Hepatocyte (in vitro differentiated cells): ENCODE measurements at regions not wholly inside any gene's neighbourhood (a gene's known extent, or its start where the extent isn't known, plus 50 kb on each side); places are given as distances from the start of the nearest gene placed in this dataset.

Experiments
- CTCF ChIP-seq: fragments of 200-600 bp; sonication (generic); IDR thresholded peaks from 2 replicates; pipeline ENCODE4 v1.5.1; 2016; ENCODE audit warnings: antibody characterized with exemption, mild to moderate bottlenecking; ENCODE audit not compliant: poor library complexity
- EZH2 ChIP-seq: fragments of 200-600 bp; sonication (generic); IDR thresholded peaks from 2 replicates; pipeline ENCODE4 v1.6.1; 2016; ENCODE audit warnings: antibody characterized with exemption, mild to moderate bottlenecking, borderline replicate concordance

DNA sequence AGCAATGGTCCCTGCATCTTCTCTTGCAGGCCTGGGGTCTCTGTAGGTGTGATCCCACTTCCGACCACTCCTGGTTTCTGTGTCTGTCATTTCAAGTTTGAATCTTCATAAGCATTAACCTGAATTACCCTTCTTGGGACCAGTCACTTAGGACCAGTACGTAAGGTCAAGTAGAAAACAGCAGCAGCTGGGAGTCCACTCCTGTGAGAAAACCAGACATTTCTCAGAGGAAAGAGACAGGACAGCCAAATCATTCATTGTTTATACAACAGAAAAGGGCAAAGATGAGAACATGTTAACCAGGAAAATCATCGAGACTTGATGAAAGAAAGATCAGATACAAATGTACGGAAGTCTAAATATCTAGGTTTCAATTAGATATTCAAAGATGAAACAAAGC is 163.0 kb downstream of the MREG start:
- TF ChIP-seq CTCF = no peak
- TF ChIP-seq EZH2 = no peak
